HFFc6 (cell line): ENCODE measurements at regions not wholly inside any gene's neighbourhood (a gene's known extent, or its start where the extent isn't known, plus 50 kb on each side); places are given as distances from the start of the nearest gene placed in this dataset.
A peak's percentile ranks its signal among the peaks of the same experiment; 100 is the strongest.

ENCODE experiments used
- DNase-seq: peaks from one replicate; pipeline ENCODE4 v3.0.0-alpha.2; 2018
- H3K27ac Mint-ChIP-seq: 2 replicates; pipeline ENCODE4 v1.8.0; 2020; ENCODE audit warnings: mild to moderate bottlenecking, mixed read lengths
- H3K27me3 Mint-ChIP-seq: 2 replicates; pipeline ENCODE4 v1.8.0; 2021; ENCODE audit warnings: mild to moderate bottlenecking, moderate library complexity, mixed read lengths; ENCODE audit not compliant: insufficient read depth
- H3K36me3 Mint-ChIP-seq: 2 replicates; pipeline ENCODE4 v1.8.0; 2021; ENCODE audit warnings: low read depth, mixed read lengths
- H3K4me1 Mint-ChIP-seq: 2 replicates; pipeline ENCODE4 v1.8.0; 2020; ENCODE audit warnings: low read depth, mixed read lengths
- H3K4me3 Mint-ChIP-seq: 2 replicates; pipeline ENCODE4 v1.8.0; 2020; ENCODE audit warnings: mild to moderate bottlenecking, moderate library complexity, mixed read lengths
- H3K9me3 Mint-ChIP-seq: 2 replicates; pipeline ENCODE4 v1.8.0; 2020; ENCODE audit warnings: mild to moderate bottlenecking, mixed read lengths
- CTCF ChIP-seq: fragments of 200-600 bp; sonication (generic); IDR thresholded peaks from 2 replicates; pipeline ENCODE4 v1.5.0; 2021; ENCODE audit warnings: antibody characterized with exemption, mild to moderate bottlenecking

GRCh38 chr3:105585-105984 is 91.0 kb upstream of the CHL1 start:
- Mint-ChIP-seq H3K27ac (no peak overlapping the region), H3K9me3 (peaks cover 33% of the 10 kb centered on the region), H3K4me1 (no peaks in the 10 kb centered on the region), H3K27me3 (no peaks in the 10 kb centered on the region; the same call in 1 of the 2 replicates), H3K4me3 (no peak overlapping the region), H3K36me3 (no peaks in the 10 kb centered on the region)
- no peak for DNase-seq
- no peak for TF ChIP-seq CTCF

- no peak overlapping the region for H3K27ac Mint-ChIP-seq
- no peak overlapping the region for H3K4me3 Mint-ChIP-seq
- no peak for DNase-seq
- no peaks in the 10 kb centered on the region for H3K4me1 Mint-ChIP-seq
- H3K9me3 Mint-ChIP-seq, result peaks cover 30% of the 10 kb centered on the region
- no peak for TF ChIP-seq CTCF
- H3K36me3 Mint-ChIP-seq, result no peaks in the 10 kb centered on the region
- no peaks in the 10 kb centered on the region; the same call in 1 of the 2 replicates for H3K27me3 Mint-ChIP-seq
Measured at GRCh38 chr3:106619-107018, 89.9 kb upstream of the CHL1 start.

- no peaks in the 10 kb centered on the region for H3K27me3 Mint-ChIP-seq
- no peak for DNase-seq
- H3K9me3 Mint-ChIP-seq, result peaks cover 25% of the 10 kb centered on the region; the same call in 1 of the 2 replicates
- H3K27ac Mint-ChIP-seq, result peak overlapping the region; percentile 3; the same call in 1 of the 2 replicates
- no peak overlapping the region for H3K4me3 Mint-ChIP-seq
- no peaks in the 10 kb centered on the region for H3K4me1 Mint-ChIP-seq
- no peak for TF ChIP-seq CTCF
- no peaks in the 10 kb centered on the region for H3K36me3 Mint-ChIP-seq
Measured at GRCh38 chr3:111143-112069, 85.2 kb upstream of the CHL1 start.

GRCh38 chr3:112773-113172 is 83.8 kb upstream of the CHL1 start:
- H3K4me3 Mint-ChIP-seq, result no peak overlapping the region
- H3K4me1 Mint-ChIP-seq, result no peaks in the 10 kb centered on the region
- H3K27me3 Mint-ChIP-seq, result no peaks in the 10 kb centered on the region
- H3K36me3 Mint-ChIP-seq, result no peaks in the 10 kb centered on the region
- DNase-seq, result no peak
- H3K27ac Mint-ChIP-seq, result no peak overlapping the region
- H3K9me3 Mint-ChIP-seq, result peaks cover 27% of the 10 kb centered on the region; the same call in 1 of the 2 replicates
- no peak for TF ChIP-seq CTCF

GRCh38 chr3:118666-119065 is 77.9 kb upstream of the CHL1 start:
- Mint-ChIP-seq H3K4me1 (no peaks in the 10 kb centered on the region), H3K27ac (no peak overlapping the region), H3K27me3 (no peaks in the 10 kb centered on the region), H3K9me3 (peaks cover 3% of the 10 kb centered on the region; the same call in 1 of the 2 replicates), H3K4me3 (no peak overlapping the region), H3K36me3 (no peaks in the 10 kb centered on the region)
- no peak for DNase-seq
- no peak for TF ChIP-seq CTCF
